Upper lobe of left lung (tissue), 6 donors: ENCODE measurements at regions not wholly inside any gene's neighbourhood (a gene's known extent, or its start where the extent isn't known, plus 50 kb on each side); places are given as distances from the start of the nearest gene placed in this dataset.
"Not testable (repeated sequence)": the region's sequence is repeated elsewhere in the genome, so short reads cannot be mapped to it uniquely, and the experiment has no call there.

Experiments
- ATAC-seq, 2 donors: fragments of 200-7000 bp; cut with Tn5 transposase; one replicate each; pipeline ENCODE4 v1.9.1; 2022; ENCODE audit warnings: mild to moderate bottlenecking in 2 of 2, moderate library complexity in 2 of 2; ENCODE audit not compliant: low FRiP score in 2 of 2
- DNase-seq, 2 donors: peaks; one replicate each; pipeline ENCODE4 v3.0.0-alpha.2; 2019 to 2020
- H3K27ac ChIP-seq, 4 donors: fragments of 200-600 bp; sonication (generic); one replicate each; pipeline ENCODE4 v1.5.1; 2016 to 2019
- H3K27me3 ChIP-seq, 4 donors: fragments of 200-600 bp; sonication (generic); one replicate each; pipeline ENCODE4 v1.5.1; 2017 to 2019
- H3K36me3 ChIP-seq, 4 donors: fragments of 200-600 bp; sonication (generic); one replicate each; pipeline ENCODE4 v1.5.1; 2016 to 2019
- H3K4me1 ChIP-seq, 4 donors: fragments of 200-600 bp; sonication (generic); one replicate each; pipeline ENCODE4 v1.5.1; 2018 to 2019
- H3K4me3 ChIP-seq, 4 donors: fragments of 200-600 bp; sonication (generic); one replicate each; pipeline ENCODE4 v1.5.1; 2017 to 2019; ENCODE audit warnings: mild to moderate bottlenecking in 2 of 4, moderate library complexity in 1 of 4
- H3K9me3 ChIP-seq, 4 donors: fragments of 200-600 bp; sonication (generic); one replicate each; pipeline ENCODE4 v1.5.1; 2018 to 2019
- CTCF ChIP-seq, 6 experiments: fragments of 450-650 bp in 4 of 6; fragments of 200-600 bp in 2 of 6; sonication (generic) in 2 of 6; IDR thresholded peaks; one replicate each; pipeline ENCODE4 v1.5.1; 2016 to 2019; ENCODE audit warnings: antibody characterized with exemption in 6 of 6
- EP300 ChIP-seq, 4 donors: sonication (generic); formaldehyde crosslinking; IDR thresholded peaks; one replicate each; pipeline ENCODE4 v1.5.1; 2017; ENCODE audit warnings: antibody characterized with exemption in 4 of 4, control low read depth in 2 of 4
- POLR2A ChIP-seq, 4 donors: fragments of 450-650 bp; IDR thresholded peaks; one replicate each; pipeline ENCODE4 v1.5.1; 2016 to 2017; ENCODE audit warnings: antibody characterized with exemption in 4 of 4, mild to moderate bottlenecking in 2 of 4
- POLR2AphosphoS5 ChIP-seq, 2 donors: sonication (generic); formaldehyde crosslinking; IDR thresholded peaks; one replicate each; pipeline ENCODE4 v1.5.1; 2017; ENCODE audit warnings: antibody characterized with exemption in 2 of 2
- WGBS, 2 donors: methylation state at CpG; one replicate each; pipeline ENCODE4 v1.1.5; 2017 to 2018; 5-methylcytosine and 5-hydroxymethylcytosine counted together
- donor health status: DM: no; HTN: no; CAD: no; lungs with moderate emphysema.
- donor health status: DM: no; HTN: yes; CAD: no; lungs with severe emphysema.

- no peak overlapping the region for H3K27ac ChIP-seq
- H3K4me3 ChIP-seq = no peak overlapping the region
- H3K36me3 ChIP-seq = no peaks in the 10 kb centered on the region
- 88% methylated on average over 1 of the region's 1 CpG for WGBS, 2 donors
- DNase-seq = no peak
- no peaks in the 10 kb centered on the region for H3K27me3 ChIP-seq
- TF ChIP-seq POLR2AphosphoS5 (IDR thresholded peaks at IDR 0.05) (no peak), CTCF (IDR thresholded peaks at IDR 0.05) (no peak), EP300 (IDR thresholded peaks at IDR 0.05) (no peak), POLR2A (IDR thresholded peaks at IDR 0.05) (no peak)
- no peaks in the 10 kb centered on the region for H3K4me1 ChIP-seq
- H3K9me3 ChIP-seq = no peaks in the 10 kb centered on the region
- ATAC-seq = no peak
These were observed 284.6 kb upstream of the ANKRD50 start for GRCh38 chr4:124997124-124997523.

- H3K36me3 ChIP-seq = no peaks in the 10 kb centered on the region
- no peaks in the 10 kb centered on the region for H3K4me1 ChIP-seq
- H3K9me3 ChIP-seq = no peaks in the 10 kb centered on the region
- WGBS, 2 donors = 87 to 90% methylated on average over 2 of the region's 2 CpGs
- TF ChIP-seq POLR2A (IDR thresholded peaks at IDR 0.05) (no peak), POLR2AphosphoS5 (IDR thresholded peaks at IDR 0.05) (no peak), EP300 (IDR thresholded peaks at IDR 0.05) (no peak), CTCF (IDR thresholded peaks at IDR 0.05) (no peak)
- H3K4me3 ChIP-seq = no peak overlapping the region
- no peak for ATAC-seq
- H3K27ac ChIP-seq = no peak overlapping the region
- DNase-seq = no peak
- no peaks in the 10 kb centered on the region for H3K27me3 ChIP-seq
These were observed 281.3 kb upstream of the ANKRD50 start for GRCh38 chr4:124993838-124994237.

GRCh38 chr4:124990398-124990797, 277.9 kb upstream of the ANKRD50 start:
- WGBS, 2 donors = 76 to 78% methylated on average over 2 of the region's 2 CpGs

GRCh38 chr4:124980276-124980752, 267.8 kb upstream of the ANKRD50 start:
- no peaks in the 10 kb centered on the region for H3K36me3 ChIP-seq
- no peak overlapping the region for H3K27ac ChIP-seq
- H3K9me3 ChIP-seq = no peaks in the 10 kb centered on the region
- no peaks in the 10 kb centered on the region for H3K27me3 ChIP-seq
- no peak overlapping the region for H3K4me3 ChIP-seq
- 86 to 88% methylated on average over 4 of the region's 4 CpGs for WGBS, 2 donors
- TF ChIP-seq POLR2A (IDR thresholded peaks at IDR 0.05) = no peak
- TF ChIP-seq POLR2AphosphoS5 (IDR thresholded peaks at IDR 0.05) = no peak
- no peak for TF ChIP-seq CTCF (IDR thresholded peaks at IDR 0.05)
- TF ChIP-seq EP300 (IDR thresholded peaks at IDR 0.05) = no peak
- no peak for ATAC-seq
- no peaks in the 10 kb centered on the region for H3K4me1 ChIP-seq
- DNase-seq = no peak

More at GRCh38 chr4:124990398-124990797, 277.9 kb upstream of the ANKRD50 start:
- Histone ChIP-seq H3K4me3 (no peak overlapping the region), H3K27me3 (no peaks in the 10 kb centered on the region), H3K9me3 (no peaks in the 10 kb centered on the region), H3K36me3 (no peaks in the 10 kb centered on the region), H3K4me1 (no peaks in the 10 kb centered on the region), H3K27ac (no peak overlapping the region)
- no peak for DNase-seq
- no peak for TF ChIP-seq CTCF (IDR thresholded peaks at IDR 0.05)
- TF ChIP-seq EP300 (IDR thresholded peaks at IDR 0.05) = no peak
- TF ChIP-seq POLR2A (IDR thresholded peaks at IDR 0.05) = no peak
- TF ChIP-seq POLR2AphosphoS5 (IDR thresholded peaks at IDR 0.05) = no peak
- no peak for ATAC-seq

DNA sequence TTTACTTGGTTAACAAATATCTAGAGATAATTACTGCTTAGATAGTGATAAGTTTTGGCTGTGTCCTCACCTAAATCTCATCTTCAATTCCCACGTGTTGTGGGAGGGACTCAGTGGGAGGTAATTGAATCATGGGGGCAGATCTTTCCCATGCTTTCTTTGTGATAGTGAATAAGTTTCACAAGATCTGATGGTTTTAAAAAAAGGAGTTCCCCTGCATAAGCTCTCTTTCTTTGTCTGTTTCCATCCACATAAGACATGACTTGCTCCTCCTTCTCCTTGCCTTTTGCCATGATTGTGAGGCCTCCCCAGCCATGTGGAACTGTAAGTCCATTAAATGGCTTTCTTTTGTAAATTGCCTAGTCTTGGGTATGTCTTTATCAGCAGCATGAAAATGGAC, 266.0 kb upstream of the ANKRD50 start:
- H3K4me1 ChIP-seq, H3K4me3 ChIP-seq, ATAC-seq, H3K9me3 ChIP-seq, H3K27ac ChIP-seq, DNase-seq, H3K36me3 ChIP-seq, H3K27me3 ChIP-seq: not testable (repeated sequence)
- WGBS, 2 donors = 64 to 76% methylated on average over 1 of the region's 1 CpG
